T-helper 1 cell treated with Interleukin-12 subunit alpha and Interleukin-12 subunit beta and Interleukin-4 antibody, amounts not matched to agents 30 ng/mL and 1 ng/mL, for 36 hours (primary cell): ENCODE measurements at regions not wholly inside any gene's neighbourhood (a gene's known extent, or its start where the extent isn't known, plus 50 kb on each side); places are given as distances from the start of the nearest gene placed in this dataset.
"Not testable (repeated sequence)": the region's sequence is repeated elsewhere in the genome, so short reads cannot be mapped to it uniquely, and the experiment has no call there.

Experiments
- intact Hi-C: fragments of 100-400 bp; cut with micrococcal nuclease; formaldehyde crosslinking; loops from one replicate; pipeline ENCODE4 v1.15.1; 2024

GRCh38 chr3:64815195-64815631 lies 127.4 kb upstream of the ADAMTS9 start:
- intact Hi-C loops, result no loop called here

GRCh38 chr3:64814351-64814750 lies 126.6 kb upstream of the ADAMTS9 start:
- intact Hi-C loops, result no loop called here

- intact Hi-C loops, result no loop called here
These were observed 125.5 kb upstream of the ADAMTS9 start for GRCh38 chr3:64813326-64813725.

- intact Hi-C loops, result no loop called here
These were observed 121.3 kb upstream of the ADAMTS9 start for GRCh38 chr3:64809086-64809485.

- intact Hi-C loops, result no loop called here
These were observed 120.3 kb upstream of the ADAMTS9 start for GRCh38 chr3:64808061-64808460.

GRCh38 chr3:64806668-64807605 lies 119.1 kb upstream of the ADAMTS9 start:
- intact Hi-C loops, result no loop called here

- intact Hi-C loops, result no loop called here
These were observed 118.2 kb upstream of the ADAMTS9 start for GRCh38 chr3:64805978-64806377.

- intact Hi-C loops, result no loop called here
These were observed 117.4 kb upstream of the ADAMTS9 start for GRCh38 chr3:64805248-64805647.

- intact Hi-C loops, result no loop called here
These were observed 115.7 kb upstream of the ADAMTS9 start for GRCh38 chr3:64803469-64803868.

- intact Hi-C loops, result no loop called here
These were observed 114.7 kb upstream of the ADAMTS9 start for GRCh38 chr3:64802460-64802859.

GRCh38 chr3:64801856-64802255 lies 114.1 kb upstream of the ADAMTS9 start:
- intact Hi-C loops, result no loop called here

- intact Hi-C loops, result no loop called here
These were observed 111.8 kb upstream of the ADAMTS9 start for GRCh38 chr3:64799606-64800005.

GRCh38 chr3:64798316-64798715 lies 110.5 kb upstream of the ADAMTS9 start:
- intact Hi-C loops, result no loop called here

GRCh38 chr3:64796607-64797399 lies 109.0 kb upstream of the ADAMTS9 start:
- intact Hi-C loops, result no loop called here

GRCh38 chr3:64792445-64792844 lies 104.6 kb upstream of the ADAMTS9 start:
- intact Hi-C loops, result no loop called here

GRCh38 chr3:64789111-64789510 lies 101.3 kb upstream of the ADAMTS9 start:
- intact Hi-C loops, result no loop called here

- intact Hi-C loops, result no loop called here
These were observed 95.4 kb upstream of the ADAMTS9 start for GRCh38 chr3:64783200-64783599.

- intact Hi-C loops, result not testable (repeated sequence)
These were observed 93.1 kb upstream of the ADAMTS9 start for GRCh38 chr3:64780923-64781322.

GRCh38 chr3:64773137-64773536 lies 85.3 kb upstream of the ADAMTS9 start:
- intact Hi-C loops, result no loop called here

- intact Hi-C loops, result no loop called here
These were observed 78.6 kb upstream of the ADAMTS9 start for GRCh38 chr3:64766440-64766839.

GRCh38 chr3:64765947-64766346 lies 78.1 kb upstream of the ADAMTS9 start:
- intact Hi-C loops, result no loop called here

GRCh38 chr3:64764386-64764929 lies 76.7 kb upstream of the ADAMTS9 start:
- intact Hi-C loops, result no loop called here
